GM23248 (cell line): ENCODE measurements at regions not wholly inside any gene's neighbourhood (a gene's known extent, or its start where the extent isn't known, plus 50 kb on each side); places are given as distances from the start of the nearest gene placed in this dataset.
"Not testable (repeated sequence)": the region's sequence is repeated elsewhere in the genome, so short reads cannot be mapped to it uniquely, and the experiment has no call there.

Experiments used
- DNase-seq: peaks from one replicate; pipeline ENCODE4 v3.0.0-alpha.2; 2015
- H2AFZ ChIP-seq: fragments of 200-600 bp; sonication (generic); 2 replicates; pipeline ENCODE4 v1.6.1; 2016; ENCODE audit warnings: antibody characterized with exemption
- H3F3A ChIP-seq: fragments of 200-600 bp; sonication (generic); 2 replicates; pipeline ENCODE4 v1.6.1; 2016; ENCODE audit warnings: mild to moderate bottlenecking, antibody characterized with exemption, mixed run types; ENCODE audit not compliant: insufficient read depth
- H3K27ac ChIP-seq: fragments of 200-600 bp; sonication (generic); 2 replicates; pipeline ENCODE4 v1.5.1; 2016; ENCODE audit warnings: mild to moderate bottlenecking
- H3K27me3 ChIP-seq: fragments of 200-600 bp; sonication (generic); replicated peaks from 2 replicates; pipeline ENCODE4 v1.6.1; 2016; ENCODE audit warnings: mild to moderate bottlenecking; ENCODE audit not compliant: insufficient read depth
- H3K36me3 ChIP-seq: fragments of 200-600 bp; sonication (generic); 2 replicates; pipeline ENCODE4 v1.6.1; 2016; ENCODE audit warnings: low read depth, mild to moderate bottlenecking
- H3K4me1 ChIP-seq: fragments of 200-600 bp; sonication (generic); 2 replicates; pipeline ENCODE4 v1.6.1; 2016; ENCODE audit warnings: mild to moderate bottlenecking; ENCODE audit not compliant: insufficient read depth
- H3K4me2 ChIP-seq: fragments of 200-600 bp; sonication (generic); one replicate; pipeline ENCODE4 v1.6.1; 2016; ENCODE audit warnings: mild to moderate bottlenecking; ENCODE audit not compliant: unreplicated experiment
- H3K4me3 ChIP-seq: fragments of 200-600 bp; sonication (generic); 2 replicates; pipeline ENCODE4 v1.5.1; 2016; ENCODE audit warnings: mild to moderate bottlenecking
- H3K79me2 ChIP-seq: fragments of 200-600 bp; sonication (generic); 2 replicates; pipeline ENCODE4 v1.6.1; 2016; ENCODE audit warnings: mild to moderate bottlenecking; ENCODE audit not compliant: insufficient read depth
- H3K9ac ChIP-seq: fragments of 200-600 bp; sonication (generic); 2 replicates; pipeline ENCODE4 v1.6.1; 2016; ENCODE audit warnings: mild to moderate bottlenecking
- H3K9me2 ChIP-seq: fragments of 200-600 bp; sonication (generic); 2 replicates; pipeline ENCODE4 v1.6.1; 2016; ENCODE audit warnings: mixed run types, mild to moderate bottlenecking, moderate library complexity; ENCODE audit not compliant: insufficient read depth
- H3K9me3 ChIP-seq: fragments of 200-600 bp; sonication (generic); one replicate; pipeline ENCODE4 v1.6.1; 2017; ENCODE audit warnings: low read depth
- H4K20me1 ChIP-seq: fragments of 200-600 bp; sonication (generic); 2 replicates; pipeline ENCODE4 v1.6.0; 2016; ENCODE audit not compliant: insufficient read depth
- EZH2 ChIP-seq: fragments of 200-600 bp; sonication (generic); IDR thresholded peaks from 2 replicates; pipeline ENCODE4 v1.6.1; 2018; ENCODE audit warnings: antibody characterized with exemption, mild to moderate bottlenecking; ENCODE audit not compliant: insufficient read depth, poor library complexity, severe bottlenecking
- EZH2phosphoT487 ChIP-seq: fragments of 200-600 bp; sonication (generic); IDR thresholded peaks from 2 replicates; pipeline ENCODE4 v1.6.1; 2018; ENCODE audit warnings: antibody characterized with exemption, moderate library complexity, mild to moderate bottlenecking, low read depth; ENCODE audit not compliant: insufficient read depth
- WGBS, 2 experiments: methylation state at CpG; one replicate each; pipeline ENCODE4 v1.1.6; 2015 to 2017; ENCODE audit warnings: low lambda C conversion rate in 2 of 2, low coverage in 1 of 2; ENCODE audit errors: missing lambda C conversion rate in 2 of 2; 5-methylcytosine and 5-hydroxymethylcytosine counted together
- in situ Hi-C: fragments of 300-500 bp; cut with MboI; formaldehyde crosslinking; loops from 2 replicates; pipeline ENCODE4 v1.15.0; 2020

- H3K36me3 ChIP-seq, result no peaks in the 10 kb centered on the region
- 29 to 31% methylated on average over 4 of the region's 4 CpGs for WGBS, 2 experiments
- TF ChIP-seq EZH2phosphoT487 (no peak), EZH2 (no peak)
- H3K4me3 ChIP-seq, result no peak overlapping the region
- no peaks in the 10 kb centered on the region for H3K4me1 ChIP-seq
- H3K4me2 ChIP-seq, result no peak overlapping the region
- 0 out of 2 replicates have a peak, but pooled peaks cover under 1% of the 10 kb centered on the region for H3K9me2 ChIP-seq
- no peaks in the 10 kb centered on the region for H4K20me1 ChIP-seq
- H3K27ac ChIP-seq, result no peak overlapping the region
- DNase-seq, result no peak
- in situ Hi-C loops, result no loop called here
- H3K9me3 ChIP-seq, result no peaks in the 10 kb centered on the region
- H3K9ac ChIP-seq, result no peak overlapping the region
- H3K79me2 ChIP-seq, result no peaks in the 10 kb centered on the region
- no peaks in the 10 kb centered on the region for H3K27me3 ChIP-seq
- no peaks in the 10 kb centered on the region for H3F3A ChIP-seq
- no peak overlapping the region for H2AFZ ChIP-seq
These were observed 194.4 kb downstream of the BTBD3 start for GRCh38 chr20:12112089-12112474.

- Histone ChIP-seq H3K4me3 (no peak overlapping the region), H3K79me2 (no peaks in the 10 kb centered on the region), H3K27ac (no peak overlapping the region), H3K4me2 (no peak overlapping the region), H2AFZ (no peak overlapping the region), H3F3A (no peaks in the 10 kb centered on the region), H3K9me2 (0 out of 2 replicates have a peak, but pooled peaks cover 4% of the 10 kb centered on the region), H3K36me3 (no peaks in the 10 kb centered on the region), H3K27me3 (no peaks in the 10 kb centered on the region), H4K20me1 (no peaks in the 10 kb centered on the region), H3K9ac (no peak overlapping the region), H3K4me1 (no peaks in the 10 kb centered on the region), H3K9me3 (no peaks in the 10 kb centered on the region)
- WGBS, 2 experiments, result 23 to 38% methylated on average over 2 of the region's 2 CpGs
- in situ Hi-C loops, result no loop called here
- DNase-seq, result no peak
- no peak for TF ChIP-seq EZH2phosphoT487
- TF ChIP-seq EZH2, result no peak
These were observed 195.0 kb downstream of the BTBD3 start for GRCh38 chr20:12112665-12113064.

- in situ Hi-C loops, result no loop called here
- TF ChIP-seq EZH2 (no peak), EZH2phosphoT487 (no peak)
- H3K9ac ChIP-seq, result no peak overlapping the region
- H3K4me2 ChIP-seq, result no peak overlapping the region
- no peaks in the 10 kb centered on the region for H3K79me2 ChIP-seq
- H3K36me3 ChIP-seq, result no peaks in the 10 kb centered on the region
- H4K20me1 ChIP-seq, result no peaks in the 10 kb centered on the region
- no peak for DNase-seq
- no peak overlapping the region for H3K27ac ChIP-seq
- no peaks in the 10 kb centered on the region for H3K9me3 ChIP-seq
- no peak overlapping the region for H3K4me3 ChIP-seq
- no peaks in the 10 kb centered on the region for H3K4me1 ChIP-seq
- 0 out of 2 replicates have a peak, but pooled peaks cover 4% of the 10 kb centered on the region for H3K9me2 ChIP-seq
- no peaks in the 10 kb centered on the region for H3K27me3 ChIP-seq
- no peaks in the 10 kb centered on the region for H3F3A ChIP-seq
- WGBS, 2 experiments, result 54 to 58% methylated on average over 3 of the region's 3 CpGs
- H2AFZ ChIP-seq, result no peak overlapping the region
These were observed 195.4 kb downstream of the BTBD3 start for GRCh38 chr20:12113075-12113467.

- in situ Hi-C loops, result no loop called here
- 15 to 18% methylated on average over 10 of the region's 10 CpGs for WGBS, 2 experiments
These were observed 196.0 kb downstream of the BTBD3 start for GRCh38 chr20:12113468-12114371.

GRCh38 chr20:12129114-12129513, 211.4 kb downstream of the BTBD3 start:
- H3K27me3 ChIP-seq, H2AFZ ChIP-seq, H3K79me2 ChIP-seq, H3K36me3 ChIP-seq, H3K9me3 ChIP-seq, H3K4me1 ChIP-seq, DNase-seq, in situ Hi-C loops, H3K4me3 ChIP-seq, H3K4me2 ChIP-seq, H4K20me1 ChIP-seq, H3K27ac ChIP-seq, H3K9me2 ChIP-seq, H3K9ac ChIP-seq, H3F3A ChIP-seq: not testable (repeated sequence)
- WGBS, 2 experiments, result 44 to 52% methylated on average over 13 of the region's 13 CpGs

More at GRCh38 chr20:12113468-12114371, 196.0 kb downstream of the BTBD3 start:
- Histone ChIP-seq H3K27me3 (no peaks in the 10 kb centered on the region), H3K9me2 (0 out of 2 replicates have a peak, but pooled peaks cover 4% of the 10 kb centered on the region), H3F3A (no peaks in the 10 kb centered on the region), H3K27ac (no peak overlapping the region), H3K9me3 (no peaks in the 10 kb centered on the region), H3K36me3 (no peaks in the 10 kb centered on the region), H3K79me2 (no peaks in the 10 kb centered on the region), H3K9ac (no peak overlapping the region), H3K4me3 (no peak overlapping the region), H3K4me2 (no peak overlapping the region), H4K20me1 (no peaks in the 10 kb centered on the region), H2AFZ (no peak overlapping the region), H3K4me1 (no peaks in the 10 kb centered on the region)
- no peak for DNase-seq
- no peak for TF ChIP-seq EZH2
- no peak for TF ChIP-seq EZH2phosphoT487

GRCh38 chr20:12129532-12129931, 211.8 kb downstream of the BTBD3 start:
- H3K9me2 ChIP-seq, H3K27ac ChIP-seq, H3K4me3 ChIP-seq, H3K4me2 ChIP-seq, H3K79me2 ChIP-seq, H3K4me1 ChIP-seq, H3K36me3 ChIP-seq, in situ Hi-C loops, H3K27me3 ChIP-seq, DNase-seq, H2AFZ ChIP-seq, H3K9ac ChIP-seq, H3K9me3 ChIP-seq, H4K20me1 ChIP-seq, H3F3A ChIP-seq: not testable (repeated sequence)
- WGBS, 2 experiments, result 64 to 67% methylated on average over 9 to 10 of the region's 10 CpGs
